Gastrocnemius medialis (tissue), 4 donors: ENCODE measurements at regions not wholly inside any gene's neighbourhood (a gene's known extent, or its start where the extent isn't known, plus 50 kb on each side); places are given as distances from the start of the nearest gene placed in this dataset.

Source experiments
- ATAC-seq, 2 donors: fragments of 150-250 bp; one replicate each; pipeline ENCODE4 v1.9.1; 2016
- DNase-seq, 2 donors: peaks; one replicate each; pipeline ENCODE4 v3.0.0-alpha.2; 2019
- H3K27ac ChIP-seq, 4 donors: fragments of 200-600 bp; sonication (generic); 1 replicate in 1 of 4; 2 replicates in 3 of 4; pipeline ENCODE4 v1.5.1; 2016 to 2018; ENCODE audit warnings: mild to moderate bottlenecking in 2 of 4, moderate library complexity in 1 of 4
- H3K27me3 ChIP-seq, 3 donors: fragments of 200-600 bp; sonication (generic) in 2 of 3; 1 replicate in 1 of 3; 2 replicates in 2 of 3; pipeline versions ENCODE4 v1.5.1 to v1.6.0; 2016 to 2019; ENCODE audit warnings: mild to moderate bottlenecking in 1 of 3, moderate library complexity in 1 of 3
- H3K36me3 ChIP-seq, 2 donors: fragments of 200-600 bp; sonication (generic) in 1 of 2; one replicate each; pipeline ENCODE4 v1.5.1; 2017 to 2018
- H3K4me1 ChIP-seq, 2 donors: fragments of 200-600 bp; sonication (generic) in 1 of 2; one replicate each; pipeline ENCODE4 v1.5.1; 2016 to 2017; ENCODE audit warnings: mild to moderate bottlenecking in 2 of 2
- H3K4me3 ChIP-seq, 4 donors: fragments of 200-600 bp; sonication (generic) in 3 of 4; 1 replicate in 1 of 4; 2 replicates in 3 of 4; pipeline ENCODE4 v1.5.1; 2016 to 2019; ENCODE audit warnings: mild to moderate bottlenecking in 2 of 4
- H3K9me3 ChIP-seq, 3 donors: fragments of 200-600 bp; sonication (generic) in 2 of 3; 1 replicate in 1 of 3; 2 replicates in 2 of 3; pipeline ENCODE4 v1.5.1; 2016 to 2019
- POLR2A ChIP-seq, 2 donors: fragments of 450-650 bp; IDR thresholded peaks; one replicate each; pipeline ENCODE4 v1.6.1; 2017; ENCODE audit warnings: antibody characterized with exemption in 2 of 2, mild to moderate bottlenecking in 2 of 2, moderate library complexity in 2 of 2
- in situ Hi-C, 4 donors: fragments of 200-750 bp; cut with MboI; loops; one replicate each; pipeline versions ENCODE4 v1.15.0 to v1.8.0; 2017; ENCODE audit warnings: low sequenced_read_pairs in 4 of 4
- intact Hi-C: fragments of 100-400 bp; cut with DNase I; formaldehyde crosslinking; loops from one replicate; pipeline ENCODE4 v1.15.1; 2023; ENCODE audit warnings: low total_unique reads
- TF ChIP-seq, protein P1 (sequence below), 5 experiments: fragments of 450-650 bp in 3 of 5; fragments of 200-600 bp in 2 of 5; sonication (generic) in 2 of 5; IDR thresholded peaks in 4 of 5; conservative IDR thresholded peaks in 1 of 5; 1 replicate in 4 of 5; 2 replicates in 1 of 5; pipeline ENCODE4 v1.5.1; 2016 to 2019; ENCODE audit warnings: antibody characterized with exemption in 5 of 5, mild to moderate bottlenecking in 3 of 5, moderate library complexity in 3 of 5

DNA sequence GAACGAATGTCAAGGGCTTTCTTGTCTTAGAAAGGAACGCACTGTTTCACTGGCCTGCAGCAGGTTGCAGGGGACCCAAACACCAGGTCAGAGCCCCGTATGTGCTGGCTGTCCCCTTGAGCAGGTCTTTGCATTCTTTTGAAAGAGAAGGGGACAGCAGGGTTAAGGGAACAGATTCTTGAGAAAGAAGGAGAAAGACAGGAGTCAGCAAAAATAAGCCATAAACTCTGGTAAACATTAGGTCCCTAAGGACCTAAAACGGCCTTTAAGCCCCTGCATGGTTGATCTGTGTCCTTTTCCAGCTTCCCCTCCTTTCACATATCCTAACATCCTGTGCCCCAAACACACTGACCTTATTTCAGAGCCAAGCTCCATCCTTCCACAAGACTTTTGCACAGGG is 190.8 kb upstream of the ADRA1B start:
- ATAC-seq (no peak), DNase-seq (no peak)
- H3K4me1 ChIP-seq, result no peaks in the 10 kb centered on the region
- no peaks in the 10 kb centered on the region for H3K27me3 ChIP-seq
- no peaks in the 10 kb centered on the region for H3K9me3 ChIP-seq
- in situ Hi-C loops (no loop called here), intact Hi-C loops (no loop called here)
- H3K4me3 ChIP-seq, result no peak overlapping the region
- no peak overlapping the region for H3K27ac ChIP-seq
- no peaks in the 10 kb centered on the region for H3K36me3 ChIP-seq
- TF ChIP-seq, protein P1, sequence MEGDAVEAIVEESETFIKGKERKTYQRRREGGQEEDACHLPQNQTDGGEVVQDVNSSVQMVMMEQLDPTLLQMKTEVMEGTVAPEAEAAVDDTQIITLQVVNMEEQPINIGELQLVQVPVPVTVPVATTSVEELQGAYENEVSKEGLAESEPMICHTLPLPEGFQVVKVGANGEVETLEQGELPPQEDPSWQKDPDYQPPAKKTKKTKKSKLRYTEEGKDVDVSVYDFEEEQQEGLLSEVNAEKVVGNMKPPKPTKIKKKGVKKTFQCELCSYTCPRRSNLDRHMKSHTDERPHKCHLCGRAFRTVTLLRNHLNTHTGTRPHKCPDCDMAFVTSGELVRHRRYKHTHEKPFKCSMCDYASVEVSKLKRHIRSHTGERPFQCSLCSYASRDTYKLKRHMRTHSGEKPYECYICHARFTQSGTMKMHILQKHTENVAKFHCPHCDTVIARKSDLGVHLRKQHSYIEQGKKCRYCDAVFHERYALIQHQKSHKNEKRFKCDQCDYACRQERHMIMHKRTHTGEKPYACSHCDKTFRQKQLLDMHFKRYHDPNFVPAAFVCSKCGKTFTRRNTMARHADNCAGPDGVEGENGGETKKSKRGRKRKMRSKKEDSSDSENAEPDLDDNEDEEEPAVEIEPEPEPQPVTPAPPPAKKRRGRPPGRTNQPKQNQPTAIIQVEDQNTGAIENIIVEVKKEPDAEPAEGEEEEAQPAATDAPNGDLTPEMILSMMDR (IDR thresholded peaks at IDR 0.05 in 4 of 5, conservative IDR thresholded peaks at IDR 0.05 in 1 of 5), result no peak
- no peak for TF ChIP-seq POLR2A (IDR thresholded peaks at IDR 0.05)

GRCh38 chr5:159727167-159727566 is 189.1 kb upstream of the ADRA1B start:
- no peaks in the 10 kb centered on the region for H3K36me3 ChIP-seq
- no peaks in the 10 kb centered on the region for H3K9me3 ChIP-seq
- no peaks in the 10 kb centered on the region for H3K4me1 ChIP-seq
- ATAC-seq (no peak), DNase-seq (no peak)
- no peaks in the 10 kb centered on the region for H3K27me3 ChIP-seq
- no peak overlapping the region for H3K4me3 ChIP-seq
- TF ChIP-seq, protein P1 (IDR thresholded peaks at IDR 0.05 in 4 of 5, conservative IDR thresholded peaks at IDR 0.05 in 1 of 5), result no peak
- no peak for TF ChIP-seq POLR2A (IDR thresholded peaks at IDR 0.05)
- in situ Hi-C loops (no loop called here), intact Hi-C loops (no loop called here)
- no peak overlapping the region for H3K27ac ChIP-seq

DNA sequence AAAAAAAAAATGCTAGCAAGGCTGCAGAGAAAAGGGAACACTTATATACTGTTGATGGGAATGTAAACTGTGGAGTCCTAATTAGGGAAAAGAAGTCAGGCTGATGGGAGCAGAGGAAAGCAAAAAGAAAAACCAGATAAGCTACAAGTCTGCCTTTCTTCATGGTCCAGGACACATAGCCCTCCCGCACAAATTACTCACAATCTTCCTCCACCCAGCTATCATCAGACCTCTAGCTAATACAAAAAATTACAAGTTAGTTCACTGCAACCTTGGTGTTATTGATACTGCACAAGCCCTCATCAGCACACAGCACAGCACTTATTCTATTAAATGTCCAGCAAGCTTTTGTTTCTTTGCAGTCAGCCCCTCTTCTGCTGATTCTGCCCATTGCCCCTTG is 186.0 kb upstream of the ADRA1B start:
- intact Hi-C loops (no loop called here), in situ Hi-C loops (no loop called here)
- no peaks in the 10 kb centered on the region for H3K27me3 ChIP-seq
- H3K27ac ChIP-seq, result no peak overlapping the region
- H3K36me3 ChIP-seq, result no peaks in the 10 kb centered on the region
- ATAC-seq (no peak), DNase-seq (no peak)
- no peak overlapping the region for H3K4me3 ChIP-seq
- no peaks in the 10 kb centered on the region for H3K9me3 ChIP-seq
- no peaks in the 10 kb centered on the region for H3K4me1 ChIP-seq
- no peak for TF ChIP-seq POLR2A (IDR thresholded peaks at IDR 0.05)

DNA sequence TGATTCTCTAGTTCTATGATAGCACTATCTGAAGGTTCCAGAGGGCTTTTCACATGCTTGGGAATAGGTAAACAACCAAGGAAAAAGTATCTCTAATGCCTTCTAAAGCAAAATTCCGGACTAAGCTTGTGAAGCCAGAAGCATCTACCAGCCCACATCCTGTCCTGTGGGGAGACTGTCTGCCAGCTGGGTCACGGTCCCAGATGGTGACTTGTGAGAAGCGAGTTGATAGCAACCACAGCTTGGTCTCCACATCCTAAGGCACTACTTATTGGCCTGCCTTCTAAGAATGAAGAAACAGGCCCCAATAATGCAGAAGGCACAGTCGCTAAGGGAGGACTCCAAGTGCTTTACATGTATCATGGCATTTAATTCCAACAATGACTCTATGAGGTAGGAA is 184.1 kb upstream of the ADRA1B start:
- Histone ChIP-seq H3K36me3 (no peaks in the 10 kb centered on the region), H3K27ac (no peak overlapping the region), H3K4me3 (no peak overlapping the region), H3K9me3 (no peaks in the 10 kb centered on the region), H3K27me3 (no peaks in the 10 kb centered on the region), H3K4me1 (no peaks in the 10 kb centered on the region)
- intact Hi-C loops (no loop called here), in situ Hi-C loops (no loop called here)
- ATAC-seq, result no peak
- no peak for DNase-seq
- TF ChIP-seq POLR2A (IDR thresholded peaks at IDR 0.05), result no peak
- TF ChIP-seq, protein P1 (IDR thresholded peaks at IDR 0.05 in 4 of 5, conservative IDR thresholded peaks at IDR 0.05 in 1 of 5), result no peak

GRCh38 chr5:159734366-159734765 is 181.9 kb upstream of the ADRA1B start:
- DNase-seq (no peak), ATAC-seq (no peak)
- in situ Hi-C loops, result no loop called here

More at GRCh38 chr5:159734366-159734765, 181.9 kb upstream of the ADRA1B start:
- H3K9me3 ChIP-seq, result no peaks in the 10 kb centered on the region
- H3K4me3 ChIP-seq, result no peak overlapping the region
- no peaks in the 10 kb centered on the region for H3K27me3 ChIP-seq
- intact Hi-C loops, result no loop called here
- no peak overlapping the region for H3K27ac ChIP-seq
- H3K4me1 ChIP-seq, result no peaks in the 10 kb centered on the region
- TF ChIP-seq, protein P1 (IDR thresholded peaks at IDR 0.05 in 4 of 5, conservative IDR thresholded peaks at IDR 0.05 in 1 of 5), result no peak
- TF ChIP-seq POLR2A (IDR thresholded peaks at IDR 0.05), result no peak
- no peaks in the 10 kb centered on the region for H3K36me3 ChIP-seq
